HCT116 (cell line): ENCODE measurements at regions not wholly inside any gene's neighbourhood (a gene's known extent, or its start where the extent isn't known, plus 50 kb on each side); places are given as distances from the start of the nearest gene placed in this dataset.

Experiments
- ATAC-seq: fragments of 200-7000 bp; cut with Tn5 transposase; 2 replicates; pipeline ENCODE4 v1.9.1; 2020; ENCODE audit warnings: mild to moderate bottlenecking, moderate library complexity
- BruUV-seq: library from RNA; stranded (reverse); fragments of 400-500 nt; replicated peaks from 2 replicates; lab custom pipeline; 2021; lab: Mats Ljungman, UMichigan
- CTCF ChIA-PET: fragments of 300-600 bp; sonication (Branson Sonifier 250); formaldehyde crosslinking; loops from one replicate; lab custom pipeline; 2021; ENCODE audit warnings: antibody characterized with exemption; lab: Charles Lee
- POLR2A ChIA-PET: fragments of 300-600, 350-600 bp; sonication (Branson Sonifier 250); formaldehyde crosslinking; loops from one replicate; lab custom pipeline; 2021; ENCODE audit warnings: antibody characterized with exemption; lab: Charles Lee
- RAD21 ChIA-PET, 2 experiments: fragments of 300-600 bp; sonication (Branson Sonifier 250); formaldehyde crosslinking; loops; one replicate each; lab custom pipeline; 2023; ENCODE audit warnings: low total read pairs in 2 of 2; ENCODE audit not compliant: uncharacterized antibody in 2 of 2, unreplicated experiment in 2 of 2, low non-redundant PET in 1 of 2; lab: Charles Lee
- DNase-seq: peaks from one replicate; pipeline ENCODE4 v3.0.0-alpha.2; 2010; ENCODE audit warnings: low read depth, low spot score
- H2AFZ ChIP-seq: fragments of 200-600 bp; shearing (Covaris generic), sonication (generic); 2 replicates; pipeline ENCODE4 v1.6.1; 2017; ENCODE audit warnings: low read depth, mixed run types, mixed read lengths, antibody characterized with exemption, low read length; ENCODE audit not compliant: poor library complexity, severe bottlenecking
- H3K27ac ChIP-seq: 2 replicates; pipeline ENCODE4 v1.5.1; 2012; ENCODE audit warnings: low read depth, low read length
- H3K27me3 ChIP-seq: fragments of 200-600 bp; sonication (generic); 2 replicates; pipeline ENCODE4 v1.6.1; 2016; ENCODE audit warnings: mixed run types, low read length, mixed read lengths; ENCODE audit not compliant: insufficient read depth
- H3K36me3 ChIP-seq, 2 experiments: fragments of 200-500 bp in 1 of 2; fragments of 200-600 bp in 1 of 2; sonication (Bioruptor generic) in 1 of 2; sonication (generic) in 1 of 2; 2 replicates each; pipeline versions ENCODE4 v1.5.1 to v1.6.1; 2014 to 2016; ENCODE audit warnings: low read length in 2 of 2, inconsistent platforms in 1 of 2, mixed read lengths in 1 of 2, mixed run types in 1 of 2; ENCODE audit not compliant: insufficient read depth in 2 of 2, control insufficient read depth in 1 of 2
- H3K4me1 ChIP-seq, 2 experiments: fragments of 200-600 bp in 1 of 2; sonication (generic) in 1 of 2; 2 replicates each; pipeline versions ENCODE4 v1.5.1 to v1.6.1; 2012 to 2017; ENCODE audit warnings: low read length in 2 of 2, inconsistent platforms in 1 of 2, mild to moderate bottlenecking in 1 of 2, mixed read lengths in 1 of 2, mixed run types in 1 of 2, moderate library complexity in 1 of 2; ENCODE audit not compliant: insufficient read depth in 2 of 2, control insufficient read depth in 1 of 2
- H3K4me2 ChIP-seq: fragments of 200-600 bp; sonication (generic); 2 replicates; pipeline ENCODE4 v1.6.1; 2017; ENCODE audit warnings: mixed run types, low read length, mixed read lengths
- H3K4me3 ChIP-seq, 2 experiments: fragments of 200-600 bp in 1 of 2; sonication (generic) in 1 of 2; replicated peaks in 1 of 2; 2 replicates each; pipeline ENCODE4 v1.5.1; 2011 to 2016; ENCODE audit warnings: low read length in 2 of 2, control low read depth in 1 of 2, low read depth in 1 of 2, mild to moderate bottlenecking in 1 of 2, mixed read lengths in 1 of 2, mixed run types in 1 of 2
- H3K79me2 ChIP-seq: fragments of 200-600 bp; sonication (generic); 2 replicates; pipeline ENCODE4 v1.6.1; 2017; ENCODE audit warnings: mild to moderate bottlenecking, mixed run types, low read length, moderate library complexity, mixed read lengths; ENCODE audit not compliant: insufficient read depth
- H3K9ac ChIP-seq: fragments of 200-600 bp; sonication (generic); 2 replicates; pipeline ENCODE4 v1.6.1; 2016; ENCODE audit warnings: low read length, mixed read lengths
- H3K9me2 ChIP-seq: fragments of 200-600 bp; sonication (generic), shearing (Covaris generic); 2 replicates; pipeline ENCODE4 v1.6.1; 2017; ENCODE audit warnings: mixed run types, mild to moderate bottlenecking, moderate library complexity; ENCODE audit not compliant: insufficient read depth
- H3K9me3 ChIP-seq, 2 experiments: fragments of 200-500 bp in 1 of 2; fragments of 200-600 bp in 1 of 2; sonication (Bioruptor generic) in 1 of 2; sonication (generic) in 1 of 2; 2 replicates each; pipeline ENCODE4 v1.6.1; 2014 to 2017; ENCODE audit warnings: low read length in 2 of 2, mixed read lengths in 2 of 2, inconsistent platforms in 1 of 2, low read depth in 1 of 2, mild to moderate bottlenecking in 1 of 2, mixed run types in 1 of 2, moderate library complexity in 1 of 2; ENCODE audit not compliant: control insufficient read depth in 1 of 2, insufficient read depth in 1 of 2
- H4K20me1 ChIP-seq: fragments of 200-600 bp; sonication (generic), shearing (Covaris generic); 2 replicates; pipeline ENCODE4 v1.6.1; 2017; ENCODE audit warnings: mixed run types, mild to moderate bottlenecking, moderate library complexity; ENCODE audit not compliant: insufficient read depth
- CBX3 ChIP-seq: IDR thresholded peaks from 2 replicates; pipeline ENCODE4 v1.6.1; 2012; ENCODE audit warnings: low read depth
- CEBPB ChIP-seq: IDR thresholded peaks from 2 replicates; pipeline ENCODE4 v1.6.1; 2012; ENCODE audit warnings: low read depth
- CTCF ChIP-seq, 3 experiments: fragments of 200-600 bp in 1 of 3; sonication (generic) in 1 of 3; IDR thresholded peaks in 2 of 3; conservative IDR thresholded peaks in 1 of 3; 2 replicates each; pipeline ENCODE4 v1.5.1; 2012 to 2017; ENCODE audit warnings: low read depth in 2 of 3, low read length in 2 of 3, antibody characterized with exemption in 1 of 3, borderline replicate concordance in 1 of 3, control low read depth in 1 of 3, mild to moderate bottlenecking in 1 of 3, mixed read lengths in 1 of 3, mixed run types in 1 of 3, moderate library complexity in 1 of 3; ENCODE audit not compliant: insufficient read depth in 1 of 3
- ELF1 ChIP-seq: IDR thresholded peaks from 2 replicates; pipeline ENCODE4 v1.6.1; 2012; ENCODE audit warnings: low read depth, borderline replicate concordance
- EZH2 ChIP-seq: fragments of 200-600 bp; sonication (generic); IDR thresholded peaks from 2 replicates; pipeline ENCODE4 v1.6.1; 2017; ENCODE audit warnings: antibody characterized with exemption, mixed run types
- EZH2phosphoT487 ChIP-seq: fragments of 200-600 bp; IDR thresholded peaks from 2 replicates; pipeline ENCODE4 v1.6.1; 2018; ENCODE audit warnings: antibody characterized with exemption, borderline replicate concordance
- FOSL1 ChIP-seq: IDR thresholded peaks from 2 replicates; pipeline ENCODE4 v1.6.1; 2012; ENCODE audit warnings: low read depth
- JUND ChIP-seq: IDR thresholded peaks from 2 replicates; pipeline ENCODE4 v1.6.1; 2012
- POLR2A ChIP-seq: IDR thresholded peaks from 2 replicates; pipeline ENCODE4 v1.7.0; 2011; ENCODE audit warnings: borderline replicate concordance; ENCODE audit not compliant: insufficient read depth, insufficient read length; ENCODE audit errors: extremely low read depth
- POLR2AphosphoS5 ChIP-seq: IDR thresholded peaks from 2 replicates; pipeline ENCODE4 v1.6.1; 2011; ENCODE audit warnings: mild to moderate bottlenecking, low read depth, low read length, moderate library complexity
- RAD21 ChIP-seq: IDR thresholded peaks from 2 replicates; pipeline ENCODE4 v1.6.1; 2012; ENCODE audit warnings: low read depth, mild to moderate bottlenecking
- REST ChIP-seq: IDR thresholded peaks from 2 replicates; pipeline ENCODE4 v1.6.1; 2012; ENCODE audit warnings: low read depth
- SIN3A ChIP-seq: IDR thresholded peaks from 2 replicates; pipeline ENCODE4 v1.6.1; 2012; ENCODE audit warnings: low read depth
- SRF ChIP-seq: IDR thresholded peaks from 2 replicates; pipeline ENCODE4 v1.6.1; 2012; ENCODE audit warnings: low read depth
- TCF7L2 ChIP-seq: IDR thresholded peaks from 2 replicates; pipeline ENCODE4 v1.7.0; 2011; ENCODE audit warnings: borderline replicate concordance, inconsistent platforms; ENCODE audit not compliant: insufficient read depth, insufficient read length; ENCODE audit errors: extremely low read depth
- YY1 ChIP-seq: IDR thresholded peaks from 2 replicates; pipeline ENCODE4 v1.6.1; 2011; ENCODE audit warnings: low read length, low read depth, moderate library complexity, mild to moderate bottlenecking; ENCODE audit not compliant: insufficient replicate concordance; ENCODE audit errors: extremely low read depth
- ZBTB33 ChIP-seq: IDR thresholded peaks from 2 replicates; pipeline ENCODE4 v1.6.1; 2011; ENCODE audit warnings: mild to moderate bottlenecking, low read length, moderate library complexity; ENCODE audit not compliant: insufficient replicate concordance; ENCODE audit errors: extremely low read depth
- ZFX ChIP-seq: fragments of 450-650 bp; IDR thresholded peaks from 2 replicates; pipeline ENCODE4 v1.6.1; 2017
- ZNF274 ChIP-seq: fragments of 200-500 bp; sonication (Bioruptor generic); IDR thresholded peaks from 2 replicates; pipeline ENCODE4 v1.6.1; 2014; ENCODE audit warnings: mild to moderate bottlenecking, low read depth, low read length, inconsistent platforms
- intact Hi-C: fragments of 100-400 bp; cut with micrococcal nuclease; formaldehyde crosslinking; loops from 2 replicates; pipeline ENCODE4 v1.10.0; 2022
- TF ChIP-seq, protein P1 (sequence below): IDR thresholded peaks from 2 replicates; pipeline ENCODE4 v1.6.1; 2012

- Histone ChIP-seq H2AFZ (no peak overlapping the region), H3K27ac (no peak overlapping the region), H4K20me1 (no peaks in the 10 kb centered on the region), H3K9me3 (no peaks in the 10 kb centered on the region), H3K9ac (no peak overlapping the region), H3K79me2 (no peaks in the 10 kb centered on the region), H3K9me2 (no peaks in the 10 kb centered on the region), H3K36me3 (no peaks in the 10 kb centered on the region), H3K4me2 (no peak overlapping the region), H3K27me3 (peaks cover 4% of the 10 kb centered on the region; the same call in 1 of the 2 replicates), H3K4me3 (no peak overlapping the region), H3K4me1 (peaks cover 0 to under 1% of the 10 kb centered on the region in 2 experiments; a peak in 1 of 4 replicates)
- no TSS peak for BruUV-seq
- TF ChIP-seq SIN3A (no peak), CEBPB (no peak), EZH2phosphoT487 (no peak), FOSL1 (no peak), CTCF (IDR thresholded peaks at IDR 0.05 in 2 of 3, conservative IDR thresholded peaks at IDR 0.05 in 1 of 3; ENCODE audit: borderline replicate concordance in 1 of 3, insufficient read depth in 1 of 3, low read depth in 2 of 3, low read length in 2 of 3) (no peak), YY1 (no peak), EZH2 (no peak), ZFX (no peak), POLR2AphosphoS5 (no peak), REST (no peak), SRF (no peak), CBX3 (no peak), RAD21 (no peak), ZNF274 (no peak), ZBTB33 (no peak), ELF1 (no peak), POLR2A (no peak), TCF7L2 (no peak), JUND (no peak)
- TF ChIP-seq, protein P1, sequence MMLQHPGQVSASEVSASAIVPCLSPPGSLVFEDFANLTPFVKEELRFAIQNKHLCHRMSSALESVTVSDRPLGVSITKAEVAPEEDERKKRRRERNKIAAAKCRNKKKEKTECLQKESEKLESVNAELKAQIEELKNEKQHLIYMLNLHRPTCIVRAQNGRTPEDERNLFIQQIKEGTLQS, result no peak
- ATAC-seq (no peak), DNase-seq (no peak)
- ChIA-PET RAD21 (no interaction called here), POLR2A (no interaction called here), CTCF (no interaction called here)
- intact Hi-C loops, result no loop called here
These were observed 95.7 kb downstream of the LINGO1 start for GRCh38 chr15:77537006-77537405.
